Cardiac septum (tissue), 1 donor: ENCODE measurements at regions not wholly inside any gene's neighbourhood (a gene's known extent, or its start where the extent isn't known, plus 50 kb on each side); places are given as distances from the start of the nearest gene placed in this dataset.

Source experiments
- DNase-seq: peaks from one replicate; pipeline ENCODE4 v3.0.0-alpha.2; 2020; ENCODE audit warnings: low spot score
- intact Hi-C: fragments of 100-400 bp; cut with DNase I; formaldehyde crosslinking; loops from one replicate; pipeline ENCODE4 v1.14.0; 2022
- donor health status: DM: no; HTN: no; CAD: no.

DNA sequence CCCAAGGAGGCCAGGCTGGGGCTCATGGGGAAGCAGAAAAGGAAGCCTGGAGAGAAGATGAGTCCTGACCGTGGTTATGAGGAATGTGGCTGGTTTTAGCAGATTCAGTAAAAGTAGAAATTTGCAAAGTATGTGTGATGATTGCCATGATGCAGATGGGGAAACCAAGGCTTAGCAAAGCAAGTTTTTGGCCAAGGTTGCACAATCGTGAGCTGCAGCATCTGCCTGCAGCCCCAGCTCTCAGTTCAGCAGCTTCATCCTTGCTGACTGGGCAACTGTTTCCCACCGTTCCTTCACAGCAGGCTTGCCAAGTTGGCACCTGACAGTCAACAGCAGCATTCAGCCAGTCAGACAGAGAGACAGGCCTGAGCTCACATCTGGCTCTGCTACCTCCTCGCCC, 656.7 kb downstream of the MED13L start:
- intact Hi-C loops = no loop called here
- DNase-seq = no peak

DNA sequence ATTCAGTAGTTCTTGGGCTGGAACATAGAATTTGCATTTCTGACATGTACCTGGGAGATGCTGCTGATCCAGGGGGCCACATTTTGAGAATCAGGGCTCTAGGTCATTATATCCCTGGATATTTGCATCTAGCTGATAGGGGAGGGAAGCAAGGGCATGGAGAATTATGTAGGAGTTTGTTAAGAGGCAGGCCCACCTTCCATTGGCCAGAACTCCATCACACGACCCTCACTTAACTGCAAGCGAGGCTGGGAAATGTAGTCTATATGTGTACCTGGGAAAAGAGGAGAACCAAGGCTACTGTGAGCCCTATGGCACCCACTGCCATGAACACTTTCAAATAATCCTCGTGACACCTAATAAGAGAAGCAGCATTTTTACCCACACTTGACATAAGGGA, 657.6 kb downstream of the MED13L start:
- intact Hi-C loops = no loop called here
- no peak for DNase-seq

- intact Hi-C loops = no loop called here
Measured at GRCh38 chr12:115619061-115619460, 658.4 kb downstream of the MED13L start.

GRCh38 chr12:115618105-115618504, 659.4 kb downstream of the MED13L start:
- intact Hi-C loops = no loop called here

More at GRCh38 chr12:115619061-115619460, 658.4 kb downstream of the MED13L start:
- DNase-seq = no peak

DNA sequence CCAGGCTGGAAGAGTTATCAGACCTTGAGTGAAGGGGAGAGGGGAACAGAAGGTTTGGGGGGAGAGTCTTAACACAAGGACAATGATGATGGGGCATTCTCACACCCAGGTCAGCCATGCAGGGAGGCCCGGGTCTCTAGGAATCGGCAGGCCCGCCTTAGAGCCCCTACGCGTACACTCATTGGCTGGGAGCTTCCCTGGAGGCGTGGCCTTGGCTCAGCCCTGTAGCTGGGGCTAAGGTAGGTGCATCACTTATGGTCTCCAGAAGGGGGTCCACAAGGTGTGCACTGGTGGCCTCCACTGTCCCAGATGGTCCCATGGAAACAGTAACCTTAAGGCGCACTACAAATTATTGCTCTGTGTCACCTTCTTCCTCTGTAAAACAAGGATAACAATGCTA, 660.1 kb downstream of the MED13L start:
- intact Hi-C loops = no loop called here
- DNase-seq = no peak

More at GRCh38 chr12:115618105-115618504, 659.4 kb downstream of the MED13L start:
- DNase-seq = no peak

- no peak for DNase-seq
- intact Hi-C loops = no loop called here
Measured at GRCh38 chr12:115611477-115611876, 666.0 kb downstream of the MED13L start.

- intact Hi-C loops = no loop called here
- DNase-seq = no peak
Measured at GRCh38 chr12:115609347-115609746, 668.1 kb downstream of the MED13L start.

GRCh38 chr12:115606040-115606439, 671.5 kb downstream of the MED13L start:
- intact Hi-C loops = no loop called here
- DNase-seq = no peak

DNA sequence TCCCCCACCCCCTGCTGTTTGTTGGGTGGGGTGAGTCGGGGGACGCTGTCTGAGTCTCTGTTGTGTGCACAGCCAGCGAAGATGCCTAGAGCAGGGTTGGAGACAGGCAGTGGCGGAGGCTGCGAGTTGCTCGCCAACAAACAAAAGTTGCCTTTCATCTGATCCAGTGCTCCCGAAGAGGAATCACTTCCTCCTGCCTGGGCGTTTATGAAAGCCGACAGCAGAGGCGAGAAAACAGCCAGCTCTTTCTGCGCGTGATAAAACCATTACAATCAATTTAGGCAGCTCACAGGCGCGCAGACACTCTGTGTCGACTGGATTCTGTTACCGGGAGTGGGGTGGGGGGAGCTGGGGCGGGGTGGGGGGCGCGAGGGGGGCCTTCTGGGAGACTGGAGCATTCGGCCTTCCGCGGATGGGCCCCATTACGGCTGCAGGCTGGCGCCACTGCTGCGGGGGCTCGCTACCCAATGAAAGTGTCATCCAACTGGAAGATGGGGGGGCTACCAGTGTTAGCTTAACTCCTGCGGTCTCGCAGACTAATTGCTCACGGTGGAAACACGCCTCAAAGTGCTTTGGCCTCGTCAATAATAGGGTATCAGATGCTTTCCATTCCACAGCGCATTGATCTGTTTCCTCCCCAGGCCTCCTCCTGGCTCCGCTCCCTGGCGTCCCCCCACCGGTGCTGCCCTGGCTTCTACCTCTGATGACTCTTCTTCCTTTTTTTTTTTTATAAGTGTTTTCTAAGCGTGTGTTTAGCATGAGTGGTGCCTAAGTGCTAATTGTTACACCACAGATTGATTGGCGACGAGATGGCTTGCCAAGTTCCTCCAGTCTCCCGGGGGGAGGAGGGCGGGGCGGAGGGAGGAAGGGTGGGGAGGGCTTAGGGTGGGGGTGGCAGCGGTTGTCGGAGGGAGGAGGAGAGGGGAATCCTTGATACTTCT, 678.4 kb downstream of the MED13L start:
- DNase-seq = no peak
- intact Hi-C loops = loop anchor here (2.0 to 5.0 kb wide), 3 partner anchors 62 to 162 kb away; no protein-coding TSS in a partner anchor

- intact Hi-C loops = loop anchor here (5.0 kb wide), 2 partner anchors 90 to 160 kb away; no protein-coding TSS in a partner anchor
- no peak for DNase-seq
Measured at GRCh38 chr12:115597157-115597712, 680.3 kb downstream of the MED13L start.

- DNase-seq = no peak
- intact Hi-C loops = no loop called here
Measured at GRCh38 chr12:115588131-115588530, 689.4 kb downstream of the MED13L start.

DNA sequence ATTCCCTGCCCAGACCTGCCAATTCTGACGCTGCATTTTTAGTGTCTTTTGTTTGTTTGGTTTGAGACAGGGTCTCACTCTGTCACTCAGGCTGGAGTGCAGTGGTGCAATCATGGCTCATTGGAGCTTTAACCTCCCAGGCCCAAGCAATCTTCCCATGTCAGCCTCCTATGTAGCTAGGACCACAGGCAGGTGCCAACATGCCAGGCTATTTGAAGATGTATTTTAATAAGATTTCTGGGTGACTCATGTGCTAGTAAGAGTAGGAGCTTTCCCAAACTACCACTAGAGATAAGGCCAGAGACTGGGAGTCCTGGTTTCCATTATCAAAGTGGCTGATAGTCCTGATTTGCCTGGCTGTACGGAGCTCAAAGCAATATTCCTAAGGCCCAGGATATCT, 693.3 kb downstream of the MED13L start:
- intact Hi-C loops = no loop called here
- DNase-seq = no peak

- intact Hi-C loops = no loop called here
- DNase-seq = no peak
Measured at GRCh38 chr12:115583591-115583990, 693.9 kb downstream of the MED13L start.

DNA sequence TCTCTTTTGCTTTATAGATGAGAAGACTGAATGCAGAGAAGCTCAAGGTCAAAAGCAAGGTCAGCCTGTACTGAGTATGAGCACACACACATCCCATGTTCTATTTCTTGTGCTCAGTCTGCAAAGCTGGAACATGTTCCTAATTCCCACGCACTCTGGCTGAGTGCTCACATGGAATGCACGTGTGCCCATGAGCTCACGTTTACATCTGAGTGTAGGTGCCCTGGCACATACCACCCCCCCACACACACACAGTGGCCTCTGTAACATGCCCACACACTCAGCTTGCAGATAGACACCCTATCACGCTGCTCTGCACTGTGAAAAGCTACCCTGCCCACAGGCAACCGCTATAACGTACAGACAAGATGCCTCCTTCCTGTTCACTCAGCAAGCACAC, 700.1 kb downstream of the MED13L start:
- intact Hi-C loops = no loop called here
- DNase-seq = no peak

- no peak for DNase-seq
- intact Hi-C loops = no loop called here
Measured at GRCh38 chr12:115574826-115575225, 702.7 kb downstream of the MED13L start.

- DNase-seq = no peak
- intact Hi-C loops = no loop called here
Measured at GRCh38 chr12:115572440-115572839, 705.1 kb downstream of the MED13L start.

DNA sequence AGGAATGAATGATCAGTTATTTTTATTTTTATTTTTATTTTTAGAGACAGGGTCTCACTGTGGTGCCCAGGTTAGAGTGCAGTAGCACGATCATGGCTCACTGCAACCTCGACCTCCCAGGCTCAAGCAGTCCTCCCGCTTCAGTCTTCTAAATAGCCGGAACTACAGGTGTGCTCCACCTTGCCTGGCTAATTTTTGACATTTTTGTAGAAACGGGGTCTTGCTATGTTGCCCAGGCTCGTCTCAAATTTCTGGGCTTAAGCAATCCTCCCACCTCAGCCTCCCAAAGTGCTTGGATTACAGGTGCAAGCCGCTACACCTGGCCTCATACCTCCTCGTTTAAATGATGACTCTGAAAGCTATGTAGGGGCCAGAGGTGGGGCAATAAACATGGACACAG, 706.0 kb downstream of the MED13L start:
- DNase-seq = no peak
- intact Hi-C loops = no loop called here

DNA sequence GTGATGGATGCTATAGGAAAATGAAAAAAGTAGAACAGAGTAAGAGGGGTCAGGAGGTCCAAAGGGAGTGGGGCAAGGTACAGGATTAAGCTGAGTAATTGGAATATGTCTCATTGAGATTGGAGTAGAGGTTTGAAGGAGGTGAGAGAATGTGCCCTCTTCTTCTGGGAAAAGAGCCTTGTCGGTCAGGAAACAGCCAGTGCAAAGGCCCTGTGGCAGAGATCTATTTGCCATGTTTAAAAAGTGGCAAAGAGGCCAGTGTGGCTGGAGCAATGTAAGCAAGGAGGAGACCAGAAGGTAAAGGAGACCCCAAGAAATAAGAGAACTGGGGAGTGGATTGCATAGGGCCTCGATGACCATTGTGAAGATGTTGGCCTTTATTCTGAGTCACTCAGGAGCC, 706.5 kb downstream of the MED13L start:
- intact Hi-C loops = no loop called here
- no peak for DNase-seq

- no peak for DNase-seq
- intact Hi-C loops = no loop called here
Measured at GRCh38 chr12:115570069-115570777, 707.3 kb downstream of the MED13L start.

GRCh38 chr12:115569345-115570068, 708.0 kb downstream of the MED13L start:
- no peak for DNase-seq
- intact Hi-C loops = no loop called here
